ENCODE measurements at regions not wholly inside any gene's neighbourhood (a gene's known extent, or its start where the extent isn't known, plus 50 kb on each side); places are given as distances from the start of the nearest gene placed in this dataset.

GRCh38 chr12:54773593-54773992 lies 80.7 kb upstream of the MUCL1 start:
- Histone ChIP-seq H3K27ac (ENCODE audit: low read depth, low read length, poor library complexity, severe bottlenecking) (no peak overlapping the region), H3K4me2 (ENCODE audit: low read length) (no peak overlapping the region), H3K9me2 (ENCODE audit: insufficient read depth, low read length) (no peaks in the 10 kb centered on the region), H3K36me3 (ENCODE audit: insufficient read depth, low read length) (no peaks in the 10 kb centered on the region), H3K9me3 (ENCODE audit: low read length) (no peaks in the 10 kb centered on the region), H3K4me3 (ENCODE audit: low read depth, low read length, poor library complexity, severe bottlenecking) (no peak overlapping the region), H2AFZ (ENCODE audit: low read length) (no peak overlapping the region), H3K79me2 (ENCODE audit: insufficient read depth, low read depth, low read length) (no peaks in the 10 kb centered on the region), H4K20me1 (ENCODE audit: insufficient read depth, low read length) (no peaks in the 10 kb centered on the region), H3K4me1 (ENCODE audit: insufficient read depth, low read length, poor library complexity, severe bottlenecking) (no peaks in the 10 kb centered on the region)
- intact Hi-C loops (cut with micrococcal nuclease; ENCODE audit: unreplicated experiment) = no loop called here
- no peak for DNase-seq (ENCODE audit: low spot score)
- POLR2A ChIA-PET = no interaction called here
- BruUV-seq (replicated peaks) = no TSS peak
- TF ChIP-seq CTCF (conservative IDR thresholded peaks at IDR 0.05; ENCODE audit: low read length) = no peak
- TF ChIP-seq EZH2phosphoT487 (IDR thresholded peaks at IDR 0.05; ENCODE audit: borderline replicate concordance, low read depth, low read length) = no peak
- CTCF ChIA-PET (ENCODE audit: unreplicated experiment) = no interaction called here

GRCh38 chr12:54765652-54766051 lies 88.7 kb upstream of the MUCL1 start:
- H3K36me3 ChIP-seq (ENCODE audit: insufficient read depth, low read length) = no peaks in the 10 kb centered on the region
- no peak overlapping the region for H3K4me2 ChIP-seq (ENCODE audit: low read length)
- H2AFZ ChIP-seq (ENCODE audit: low read length) = no peak overlapping the region
- no peak overlapping the region for H3K4me3 ChIP-seq (ENCODE audit: low read depth, low read length, poor library complexity, severe bottlenecking)
- no TSS peak for BruUV-seq (replicated peaks)
- H3K9me2 ChIP-seq (ENCODE audit: insufficient read depth, low read length) = no peaks in the 10 kb centered on the region
- H4K20me1 ChIP-seq (ENCODE audit: insufficient read depth, low read length) = no peaks in the 10 kb centered on the region
- no peaks in the 10 kb centered on the region for H3K79me2 ChIP-seq (ENCODE audit: insufficient read depth, low read depth, low read length)
- H3K27ac ChIP-seq (ENCODE audit: low read depth, low read length, poor library complexity, severe bottlenecking) = no peak overlapping the region
- CTCF ChIA-PET (ENCODE audit: unreplicated experiment) = no interaction called here
- POLR2A ChIA-PET = no interaction called here
- peaks cover 4% of the 10 kb centered on the region for H3K4me1 ChIP-seq (ENCODE audit: insufficient read depth, low read length, poor library complexity, severe bottlenecking)
- intact Hi-C loops (cut with micrococcal nuclease; ENCODE audit: unreplicated experiment) = no loop called here
- no peaks in the 10 kb centered on the region for H3K9me3 ChIP-seq (ENCODE audit: low read length)
- no peak for DNase-seq (ENCODE audit: low spot score)
- TF ChIP-seq EZH2phosphoT487 (IDR thresholded peaks at IDR 0.05; ENCODE audit: borderline replicate concordance, low read depth, low read length) (no peak), CTCF (conservative IDR thresholded peaks at IDR 0.05; ENCODE audit: low read length) (no peak)

GRCh38 chr12:54762390-54762789 lies 91.9 kb upstream of the MUCL1 start:
- H3K4me3 ChIP-seq (ENCODE audit: low read depth, low read length, poor library complexity, severe bottlenecking) = no peak overlapping the region
- H3K4me2 ChIP-seq (ENCODE audit: low read length) = peak overlapping the region; percentile 6; the same call in 1 of the 2 replicates
- no peaks in the 10 kb centered on the region for H3K36me3 ChIP-seq (ENCODE audit: insufficient read depth, low read length)
- intact Hi-C loops (cut with micrococcal nuclease; ENCODE audit: unreplicated experiment) = no loop called here
- no peak overlapping the region for H3K27ac ChIP-seq (ENCODE audit: low read depth, low read length, poor library complexity, severe bottlenecking)
- H3K9me2 ChIP-seq (ENCODE audit: insufficient read depth, low read length) = no peaks in the 10 kb centered on the region
- BruUV-seq (replicated peaks) = no TSS peak
- H3K9me3 ChIP-seq (ENCODE audit: low read length) = no peaks in the 10 kb centered on the region
- H3K79me2 ChIP-seq (ENCODE audit: insufficient read depth, low read depth, low read length) = no peaks in the 10 kb centered on the region
- ChIA-PET POLR2A (interaction anchor here (0.7 kb wide), 1 partner anchor 292 kb away, joined by 3 read pairs; no protein-coding TSS in a partner anchor), CTCF (ENCODE audit: unreplicated experiment) (no interaction called here)
- TF ChIP-seq EZH2phosphoT487 (IDR thresholded peaks at IDR 0.05; ENCODE audit: borderline replicate concordance, low read depth, low read length) (no peak), CTCF (conservative IDR thresholded peaks at IDR 0.05; ENCODE audit: low read length) (no peak)
- H2AFZ ChIP-seq (ENCODE audit: low read length) = no peak overlapping the region
- peaks cover 4% of the 10 kb centered on the region for H3K4me1 ChIP-seq (ENCODE audit: insufficient read depth, low read length, poor library complexity, severe bottlenecking)
- no peak for DNase-seq (ENCODE audit: low spot score)
- no peaks in the 10 kb centered on the region for H4K20me1 ChIP-seq (ENCODE audit: insufficient read depth, low read length)
